Calu3 (cell line): ENCODE measurements at regions not wholly inside any gene's neighbourhood (a gene's known extent, or its start where the extent isn't known, plus 50 kb on each side); places are given as distances from the start of the nearest gene placed in this dataset.

Experiments
- BruUV-seq: library from RNA; stranded (reverse); fragments of 400-500 nt; replicated peaks from 2 replicates; lab custom pipeline; 2021; lab: Mats Ljungman, UMichigan
- CTCF ChIA-PET: fragments of 300-600 bp; sonication (Branson Sonifier 250); formaldehyde crosslinking; loops from one replicate; lab custom pipeline; 2022; ENCODE audit warnings: antibody characterized with exemption; lab: Charles Lee
- DNase-seq: peaks from one replicate; pipeline ENCODE4 v3.0.0; 2022
- H3K27ac Mint-ChIP-seq: one replicate; pipeline ENCODE4 v1.8.0; 2022; ENCODE audit warnings: mixed read lengths; ENCODE audit not compliant: unreplicated experiment
- H3K27me3 Mint-ChIP-seq: one replicate; pipeline ENCODE4 v1.8.0; 2022; ENCODE audit warnings: mixed read lengths; ENCODE audit not compliant: unreplicated experiment
- H3K36me3 Mint-ChIP-seq: one replicate; pipeline ENCODE4 v1.8.0; 2022; ENCODE audit warnings: mild to moderate bottlenecking, moderate library complexity, mixed read lengths; ENCODE audit not compliant: insufficient read depth, unreplicated experiment
- H3K4me1 Mint-ChIP-seq: one replicate; pipeline ENCODE4 v1.8.0; 2022; ENCODE audit warnings: mild to moderate bottlenecking, low read depth, mixed read lengths; ENCODE audit not compliant: unreplicated experiment
- H3K4me3 Mint-ChIP-seq: one replicate; pipeline ENCODE4 v1.8.0; 2022; ENCODE audit warnings: mild to moderate bottlenecking, low read depth, moderate library complexity, mixed read lengths; ENCODE audit not compliant: unreplicated experiment
- H3K9me3 Mint-ChIP-seq: one replicate; pipeline ENCODE4 v1.8.0; 2022; ENCODE audit warnings: low read depth, mixed read lengths; ENCODE audit not compliant: unreplicated experiment
- intact Hi-C: fragments of 100-400 bp; cut with micrococcal nuclease; formaldehyde crosslinking; loops from one replicate; pipeline ENCODE4 v1.10.0; 2022; ENCODE audit not compliant: unreplicated experiment
- TF ChIP-seq, protein P1 (sequence below): fragments of 200-600 bp; IDR thresholded peaks from one replicate; pipeline ENCODE4 v1.8.0; 2022; ENCODE audit warnings: antibody characterized with exemption; ENCODE audit not compliant: unreplicated experiment

DNA sequence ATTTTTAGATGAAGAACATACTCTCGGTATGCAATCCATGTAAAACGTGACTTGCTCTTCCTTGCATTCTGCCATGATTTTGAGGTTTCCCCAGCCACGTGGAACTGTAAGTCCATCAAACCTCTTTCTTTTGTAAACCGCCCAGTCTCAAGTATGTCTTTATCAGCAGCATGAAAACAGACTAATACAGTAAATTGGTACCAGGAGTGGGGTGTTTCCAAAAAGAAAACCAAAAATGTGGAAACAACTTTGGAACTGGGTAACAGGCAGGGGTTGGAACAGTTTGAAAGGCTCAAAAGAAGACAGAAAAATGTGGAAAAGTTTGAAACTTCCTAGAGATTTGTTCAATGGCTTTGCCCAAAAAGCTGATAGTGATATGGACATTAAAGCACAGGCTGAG, 1957.9 kb downstream of the SUCLG1 start:
- BruUV-seq: no TSS peak
- H3K4me1 Mint-ChIP-seq: no peaks in the 10 kb centered on the region
- CTCF ChIA-PET: no interaction called here
- no peaks in the 10 kb centered on the region for H3K36me3 Mint-ChIP-seq
- TF ChIP-seq, protein P1, sequence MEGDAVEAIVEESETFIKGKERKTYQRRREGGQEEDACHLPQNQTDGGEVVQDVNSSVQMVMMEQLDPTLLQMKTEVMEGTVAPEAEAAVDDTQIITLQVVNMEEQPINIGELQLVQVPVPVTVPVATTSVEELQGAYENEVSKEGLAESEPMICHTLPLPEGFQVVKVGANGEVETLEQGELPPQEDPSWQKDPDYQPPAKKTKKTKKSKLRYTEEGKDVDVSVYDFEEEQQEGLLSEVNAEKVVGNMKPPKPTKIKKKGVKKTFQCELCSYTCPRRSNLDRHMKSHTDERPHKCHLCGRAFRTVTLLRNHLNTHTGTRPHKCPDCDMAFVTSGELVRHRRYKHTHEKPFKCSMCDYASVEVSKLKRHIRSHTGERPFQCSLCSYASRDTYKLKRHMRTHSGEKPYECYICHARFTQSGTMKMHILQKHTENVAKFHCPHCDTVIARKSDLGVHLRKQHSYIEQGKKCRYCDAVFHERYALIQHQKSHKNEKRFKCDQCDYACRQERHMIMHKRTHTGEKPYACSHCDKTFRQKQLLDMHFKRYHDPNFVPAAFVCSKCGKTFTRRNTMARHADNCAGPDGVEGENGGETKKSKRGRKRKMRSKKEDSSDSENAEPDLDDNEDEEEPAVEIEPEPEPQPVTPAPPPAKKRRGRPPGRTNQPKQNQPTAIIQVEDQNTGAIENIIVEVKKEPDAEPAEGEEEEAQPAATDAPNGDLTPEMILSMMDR: no peak
- no peak overlapping the region for H3K27ac Mint-ChIP-seq
- DNase-seq: no peak
- H3K4me3 Mint-ChIP-seq: no peak overlapping the region
- intact Hi-C loops: no loop called here
- H3K27me3 Mint-ChIP-seq: no peaks in the 10 kb centered on the region
- H3K9me3 Mint-ChIP-seq: peaks cover 8% of the 10 kb centered on the region

DNA sequence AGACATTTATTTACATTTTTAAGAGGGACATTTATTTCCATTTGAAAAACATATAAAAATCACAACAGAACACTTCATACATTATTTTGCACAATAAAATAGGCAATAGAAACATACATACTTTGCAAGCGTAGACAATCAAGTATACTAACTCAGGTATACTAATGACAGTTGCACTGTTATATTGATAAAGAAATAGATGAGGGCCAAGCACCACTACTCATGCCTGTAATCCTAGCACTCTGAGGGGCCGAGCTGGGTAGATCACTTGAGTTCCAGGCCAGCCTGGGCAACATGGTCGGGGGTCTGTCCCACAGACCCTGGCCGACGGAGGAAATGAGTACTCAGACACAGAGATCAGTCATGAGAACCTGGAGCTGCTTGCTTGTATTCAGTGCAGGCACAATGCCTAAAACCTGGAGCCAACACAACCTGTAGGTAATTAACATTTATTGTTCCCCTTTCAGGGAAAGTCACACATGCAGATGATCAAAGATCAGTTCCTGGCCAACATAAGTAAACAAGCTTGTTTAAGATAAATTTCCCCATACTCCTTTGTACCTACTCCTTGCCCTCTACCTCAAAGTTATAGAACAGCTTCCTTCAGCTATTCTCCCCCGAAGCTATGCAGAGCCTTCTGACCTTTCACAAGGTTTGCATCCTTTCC, 1960.2 kb downstream of the SUCLG1 start:
- Mint-ChIP-seq H3K9me3 (peaks cover 5% of the 10 kb centered on the region), H3K4me3 (no peak overlapping the region), H3K27me3 (no peaks in the 10 kb centered on the region), H3K36me3 (no peaks in the 10 kb centered on the region), H3K4me1 (no peaks in the 10 kb centered on the region), H3K27ac (no peak overlapping the region)
- intact Hi-C loops: no loop called here
- no peak for DNase-seq
- TF ChIP-seq, protein P1: no peak
- CTCF ChIA-PET: no interaction called here
- BruUV-seq: no TSS peak

DNA sequence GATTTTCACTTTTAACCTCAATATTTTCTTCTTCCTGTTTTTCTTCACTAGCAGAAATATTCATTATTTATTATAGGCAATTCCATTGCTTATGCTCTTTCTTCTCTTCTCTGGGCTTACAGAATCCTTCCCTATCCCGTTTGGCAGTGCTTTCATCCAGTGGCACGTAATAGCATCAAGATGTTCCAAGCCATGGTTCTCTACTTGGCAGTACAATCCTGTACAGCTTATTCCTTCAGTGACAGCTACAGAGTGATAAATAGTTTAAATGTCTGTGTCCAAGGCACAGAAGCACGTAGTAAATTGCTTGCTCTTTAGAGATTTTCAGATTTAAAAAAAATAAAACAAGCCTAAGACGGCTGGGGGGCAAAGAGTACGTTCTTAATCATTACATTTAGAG, 1964.3 kb downstream of the SUCLG1 start:
- H3K36me3 Mint-ChIP-seq: no peaks in the 10 kb centered on the region
- TF ChIP-seq, protein P1: no peak
- CTCF ChIA-PET: no interaction called here
- H3K4me3 Mint-ChIP-seq: no peak overlapping the region
- DNase-seq: no peak
- H3K9me3 Mint-ChIP-seq: peaks cover 9% of the 10 kb centered on the region
- no peaks in the 10 kb centered on the region for H3K4me1 Mint-ChIP-seq
- no TSS peak for BruUV-seq
- H3K27me3 Mint-ChIP-seq: no peaks in the 10 kb centered on the region
- no peak overlapping the region for H3K27ac Mint-ChIP-seq
- intact Hi-C loops: no loop called here

DNA sequence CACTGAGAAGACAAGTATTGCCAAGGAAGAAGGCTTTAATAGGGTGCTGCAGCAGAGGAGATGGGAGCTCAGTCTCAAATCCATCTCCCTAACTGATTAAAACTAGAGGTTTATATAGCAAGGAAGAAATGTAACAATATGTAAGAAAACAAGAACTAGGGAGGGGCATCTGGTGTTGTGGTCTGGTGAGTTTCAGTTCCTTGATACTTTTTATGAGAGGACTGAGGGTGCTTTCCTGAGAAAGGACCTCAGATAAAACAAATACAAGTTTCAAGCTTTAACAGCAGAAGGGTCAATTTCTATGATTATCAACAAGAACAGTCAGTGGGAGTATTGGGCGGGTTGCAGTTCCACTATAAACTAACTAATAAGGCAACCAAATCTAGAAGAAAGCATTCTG, 1967.5 kb downstream of the SUCLG1 start:
- BruUV-seq: no TSS peak
- Mint-ChIP-seq H3K36me3 (no peaks in the 10 kb centered on the region), H3K27me3 (no peaks in the 10 kb centered on the region), H3K9me3 (peaks cover 13% of the 10 kb centered on the region), H3K4me1 (no peaks in the 10 kb centered on the region), H3K4me3 (no peak overlapping the region), H3K27ac (no peak overlapping the region)
- no peak for DNase-seq
- CTCF ChIA-PET: no interaction called here
- TF ChIP-seq, protein P1: no peak
- intact Hi-C loops: no loop called here
